ENCODE measurements at regions not wholly inside any gene's neighbourhood (a gene's known extent, or its start where the extent isn't known, plus 50 kb on each side); places are given as distances from the start of the nearest gene placed in this dataset.

GRCh38 chrX:30504309-30504708 is 73.3 kb downstream of the TASL start:
- DNase-seq: no peak
- ATAC-seq: no peak
- intact Hi-C loops (cut with DNase I, micrococcal nuclease): no loop called here

DNA sequence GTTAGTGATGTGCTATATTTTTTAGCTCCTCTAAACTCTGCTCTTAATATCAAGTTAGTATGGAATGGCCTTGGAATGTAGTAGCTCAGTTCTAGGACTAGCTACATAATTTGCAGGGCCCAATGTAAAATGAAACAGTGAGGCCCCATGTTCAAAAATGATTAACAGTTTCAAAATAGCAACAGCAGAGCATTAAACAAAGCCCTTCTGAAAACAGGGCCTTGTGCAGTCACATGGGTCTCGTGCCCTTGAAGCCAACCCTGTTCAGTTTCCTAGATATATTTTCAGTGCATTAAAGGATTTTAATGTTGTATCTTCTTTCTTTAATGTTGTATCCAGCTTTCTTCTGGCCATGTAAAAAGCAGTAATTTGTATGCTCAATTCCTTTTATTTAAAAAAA is 82.1 kb downstream of the TASL start:
- DNase-seq (no peak), ATAC-seq (no peak)
- intact Hi-C loops (cut with DNase I, micrococcal nuclease): loop anchor here in 1 of 2 donors (10.0 kb wide), 1 partner anchor 221 kb away; no protein-coding TSS in a partner anchor

DNA sequence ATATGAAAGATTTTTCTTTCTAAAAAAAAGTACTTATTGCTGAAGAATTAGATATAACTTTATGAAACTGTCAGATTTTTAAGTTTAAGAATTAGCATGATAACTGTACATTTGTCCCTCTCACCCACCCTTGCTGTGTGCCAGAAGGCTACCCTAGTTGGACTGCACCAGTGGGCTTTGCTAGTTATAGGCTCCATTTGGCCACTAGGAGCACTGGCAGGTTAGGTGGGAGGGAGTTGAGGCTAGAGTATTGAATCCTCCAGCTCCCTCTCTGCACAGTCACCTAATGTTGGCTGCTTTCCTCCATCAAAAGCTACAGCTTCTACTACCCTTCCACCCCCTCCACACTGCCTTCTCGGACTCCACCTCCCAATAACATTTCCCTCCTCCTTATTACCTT is 84.2 kb downstream of the TASL start:
- DNase-seq (no peak), ATAC-seq (no peak)
- intact Hi-C loops (cut with DNase I, micrococcal nuclease): loop anchor here in 1 of 2 donors (10.0 kb wide), 1 partner anchor 219 kb away; no protein-coding TSS in a partner anchor

DNA sequence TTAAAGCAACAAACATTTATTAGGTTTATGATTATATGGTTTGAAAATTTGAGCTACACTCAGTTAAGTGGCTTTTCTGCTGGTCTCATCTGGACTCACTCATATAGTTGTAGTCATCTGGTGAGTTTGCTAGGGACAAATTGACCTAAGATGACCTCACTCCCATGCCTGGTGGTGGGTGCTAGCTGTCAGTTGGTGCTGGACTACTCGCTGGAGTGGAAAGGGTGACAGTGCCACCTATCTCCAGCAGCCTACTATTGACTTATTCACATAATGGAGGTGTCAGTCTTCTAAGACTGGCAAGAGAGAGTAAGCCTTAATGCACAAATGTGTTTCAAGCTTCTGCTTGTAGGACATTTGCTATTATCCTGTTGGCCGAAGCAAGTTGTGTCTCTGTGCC is 88.2 kb downstream of the TASL start:
- intact Hi-C loops (cut with DNase I, micrococcal nuclease): no loop called here
- no peak for ATAC-seq
- no peak for DNase-seq

- intact Hi-C loops (cut with DNase I, micrococcal nuclease): no loop called here
- DNase-seq (no peak), ATAC-seq (no peak)
Measured at GRCh38 chrX:30488092-30488491, 89.5 kb downstream of the TASL start.

DNA sequence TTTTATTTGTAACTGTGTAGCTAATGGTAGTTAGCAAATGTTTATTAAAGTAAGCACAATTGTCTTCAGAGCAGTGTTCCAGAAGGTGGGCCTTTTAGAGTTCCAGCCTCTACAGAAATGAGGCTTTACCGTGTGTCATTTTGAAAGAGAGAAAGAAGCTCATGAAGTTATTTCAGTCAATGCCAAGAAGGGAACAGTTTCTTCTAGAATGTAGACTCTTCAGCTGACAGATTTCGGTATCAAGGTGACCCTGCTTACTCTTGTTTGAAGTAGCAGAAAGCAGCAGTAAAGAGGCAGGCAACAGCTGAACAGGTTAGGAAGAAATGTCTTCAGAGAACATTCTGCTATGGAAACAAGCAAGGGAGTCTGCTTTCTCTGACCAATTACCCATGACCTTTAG is 93.6 kb downstream of the TASL start:
- no peak for ATAC-seq
- intact Hi-C loops (cut with DNase I, micrococcal nuclease): no loop called here
- no peak for DNase-seq

- intact Hi-C loops (cut with DNase I, micrococcal nuclease): no loop called here
- DNase-seq (no peak), ATAC-seq (no peak)
Measured at GRCh38 chrX:30468471-30468870, 109.1 kb downstream of the TASL start.
